GM12878 (cell line): ENCODE measurements at regions not wholly inside any gene's neighbourhood (a gene's known extent, or its start where the extent isn't known, plus 50 kb on each side); places are given as distances from the start of the nearest gene placed in this dataset.

Experiments
- ATAC-seq: fragments of 200-7000 bp; cut with Tn5 transposase; 3 replicates; pipeline ENCODE4 v1.9.1; 2020; ENCODE audit warnings: mild to moderate bottlenecking, moderate library complexity
- BruUV-seq: library from RNA; stranded (reverse); fragments of 400-500 nt; replicated peaks from 2 replicates; lab custom pipeline; 2021; lab: Mats Ljungman, UMichigan
- CTCF ChIA-PET: fragments of 300-600 bp; sonication (Branson Sonifier 250); formaldehyde crosslinking; extraction: SDS; loops from one replicate; lab custom pipeline; 2021; ENCODE audit warnings: inconsistent platforms; lab: Yijun Ruan, JAX
- POLR2A ChIA-PET: fragments of 350-600 bp; formaldehyde crosslinking; extraction: SDS; loops from one replicate; lab custom pipeline; 2021; ENCODE audit warnings: inconsistent platforms; lab: Charles Lee
- RAD21 ChIA-PET: fragments of 300-600 bp; sonication (Branson Sonifier 250); formaldehyde crosslinking; loops from one replicate; lab custom pipeline; 2023; ENCODE audit warnings: antibody characterized with exemption; ENCODE audit not compliant: unreplicated experiment; lab: Charles Lee
- SMC1A ChIA-PET: fragments of 300-600 bp; sonication (Branson Sonifier 250); formaldehyde crosslinking; loops from one replicate; lab custom pipeline; 2023; ENCODE audit not compliant: unreplicated experiment, uncharacterized antibody; lab: Charles Lee
- DNase-seq: peaks from one replicate; pipeline ENCODE4 v3.0.0-alpha.2; 2011; ENCODE audit warnings: low read depth, low spot score
- FAIRE-seq: peaks from 3 replicates; lab custom pipeline; 2011; peaks lifted over from hg19 to GRCh38; lab: Jason Lieb, UNC
- H2AFZ ChIP-seq: 2 replicates; pipeline ENCODE4 v1.6.0; 2011; ENCODE audit warnings: low read depth, low read length, control low read depth; ENCODE audit not compliant: control insufficient read depth
- H3K27ac ChIP-seq: 2 replicates; pipeline ENCODE4 v1.5.1; 2011; ENCODE audit warnings: control low read depth; ENCODE audit not compliant: control insufficient read depth, insufficient read depth
- H3K27me3 ChIP-seq, 2 experiments: replicated peaks in 1 of 2; 2 replicates each; pipeline versions ENCODE4 v1.6.0 to v1.6.1; 2011; ENCODE audit warnings: low read length in 1 of 2; ENCODE audit not compliant: control insufficient read depth in 2 of 2, insufficient read depth in 2 of 2
- H3K36me3 ChIP-seq, 2 experiments: 2 replicates each; pipeline ENCODE4 v1.5.1; 2011; ENCODE audit warnings: low read length in 1 of 2; ENCODE audit not compliant: control insufficient read depth in 2 of 2, insufficient read depth in 2 of 2
- H3K4me1 ChIP-seq: 2 replicates; pipeline ENCODE4 v1.6.1; 2011; ENCODE audit warnings: mild to moderate bottlenecking, low read length, moderate library complexity, mixed read lengths; ENCODE audit not compliant: control insufficient read depth, insufficient read depth
- H3K4me2 ChIP-seq: 2 replicates; pipeline ENCODE4 v1.6.0; 2011; ENCODE audit warnings: control low read depth; ENCODE audit not compliant: control insufficient read depth, insufficient read depth
- H3K4me3 ChIP-seq: fragments of 200-600 bp; sonication (generic); 2 replicates; pipeline ENCODE4 v1.5.1; 2016
- H3K79me2 ChIP-seq: 2 replicates; pipeline ENCODE4 v1.6.0; 2011; ENCODE audit warnings: low read length; ENCODE audit not compliant: control insufficient read depth, insufficient read depth
- H3K9ac ChIP-seq: 2 replicates; pipeline ENCODE4 v1.8.0; 2011; ENCODE audit warnings: low read length, control low read depth, mixed read lengths; ENCODE audit not compliant: control insufficient read depth, insufficient read depth
- H3K9me3 ChIP-seq: replicated peaks from 3 replicates; pipeline ENCODE4 v1.5.1; 2011; ENCODE audit warnings: mild to moderate bottlenecking, low read length; ENCODE audit not compliant: control insufficient read depth, insufficient read depth
- H4K20me1 ChIP-seq: 2 replicates; pipeline ENCODE4 v1.6.0; 2011; ENCODE audit not compliant: control insufficient read depth, insufficient read depth
- BACH1 ChIP-seq: fragments of 450-650 bp; IDR thresholded peaks from 2 replicates; pipeline ENCODE4 v1.6.1; 2017; ENCODE audit warnings: mild to moderate bottlenecking, borderline replicate concordance
- BCLAF1 ChIP-seq: fragments of 450-650 bp; IDR thresholded peaks from 2 replicates; pipeline ENCODE4 v1.6.1; 2017; ENCODE audit warnings: antibody characterized with exemption, mild to moderate bottlenecking, moderate library complexity
- CBX5 ChIP-seq: sonication (generic); IDR thresholded peaks from 2 replicates; pipeline ENCODE4 v1.6.1; 2016; ENCODE audit warnings: low read depth, moderate library complexity, mild to moderate bottlenecking, inconsistent platforms
- CREB1 ChIP-seq: IDR thresholded peaks from 2 replicates; pipeline ENCODE4 v1.6.1; 2012; ENCODE audit warnings: low read depth, mild to moderate bottlenecking, inconsistent platforms
- ELK1 ChIP-seq: IDR thresholded peaks from 2 replicates; pipeline ENCODE4 v1.6.1; 2012; ENCODE audit warnings: low read depth, low read length, improper control_type of control experiment
- ESRRA ChIP-seq: IDR thresholded peaks from 2 replicates; pipeline ENCODE4 v1.6.1; 2012; ENCODE audit warnings: mild to moderate bottlenecking, low read length, improper control_type of control experiment
- ETV6 ChIP-seq, 2 experiments: fragments of 450-650 bp in 1 of 2; IDR thresholded peaks in 1 of 2; conservative IDR thresholded peaks in 1 of 2; 2 replicates each; pipeline ENCODE4 v1.6.1; 2014; ENCODE audit warnings: antibody characterized with exemption in 1 of 2, borderline replicate concordance in 1 of 2, low read depth in 1 of 2, mild to moderate bottlenecking in 1 of 2, moderate library complexity in 1 of 2
- HDGF ChIP-seq: fragments of 450-650 bp; IDR thresholded peaks from 2 replicates; pipeline ENCODE4 v1.6.1; 2016; ENCODE audit warnings: antibody characterized with exemption
- JUND ChIP-seq: IDR thresholded peaks from 2 replicates; pipeline ENCODE4 v1.6.1; 2012; ENCODE audit warnings: low read depth, mild to moderate bottlenecking, low read length, improper control_type of control experiment, moderate library complexity
- KLF5 ChIP-seq: fragments of 450-650 bp; IDR thresholded peaks from 2 replicates; pipeline ENCODE4 v1.6.1; 2014; ENCODE audit warnings: mild to moderate bottlenecking; ENCODE audit not compliant: partially characterized antibody
- MAX ChIP-seq: IDR thresholded peaks from 2 replicates; pipeline ENCODE4 v1.6.1; 2012; ENCODE audit warnings: low read depth, low read length, improper control_type of control experiment
- MEF2A ChIP-seq: IDR thresholded peaks from 2 replicates; pipeline ENCODE4 v1.6.1; 2011; ENCODE audit warnings: low read depth, mild to moderate bottlenecking, low read length, moderate library complexity; ENCODE audit not compliant: insufficient read depth
- MTA3 ChIP-seq: IDR thresholded peaks from 2 replicates; pipeline ENCODE4 v1.6.1; 2012; ENCODE audit warnings: low read length, inconsistent platforms, borderline replicate concordance
- NR2C1 ChIP-seq: fragments of 450-650 bp; IDR thresholded peaks from 2 replicates; pipeline ENCODE4 v1.6.1; 2017; ENCODE audit warnings: antibody characterized with exemption, mild to moderate bottlenecking, moderate library complexity
- PBX3 ChIP-seq: IDR thresholded peaks from 2 replicates; pipeline ENCODE4 v1.6.1; 2011; ENCODE audit warnings: mild to moderate bottlenecking, low read depth, low read length, moderate library complexity; ENCODE audit not compliant: insufficient replicate concordance
- PML ChIP-seq: IDR thresholded peaks from 2 replicates; pipeline ENCODE4 v1.6.1; 2012; ENCODE audit warnings: low read length, inconsistent platforms
- SIN3A ChIP-seq: IDR thresholded peaks from 2 replicates; pipeline ENCODE4 v1.6.1; 2012; ENCODE audit warnings: low read depth, low read length, improper control_type of control experiment
- SIX5 ChIP-seq: IDR thresholded peaks from 2 replicates; pipeline ENCODE4 v1.6.1; 2011; ENCODE audit warnings: mild to moderate bottlenecking, low read depth, low read length, moderate library complexity; ENCODE audit not compliant: severe bottlenecking
- ZNF207 ChIP-seq: fragments of 450-650 bp; IDR thresholded peaks from 2 replicates; pipeline ENCODE4 v1.6.1; 2014; ENCODE audit warnings: antibody characterized with exemption, mild to moderate bottlenecking, borderline replicate concordance
- WGBS: methylation state at CpG from one replicate; pipeline ENCODE4 v1.1.6; 2016; ENCODE audit warnings: low lambda C conversion rate; ENCODE audit not compliant: insufficient replicate concordance, insufficient coverage; ENCODE audit errors: missing lambda C conversion rate; 5-methylcytosine and 5-hydroxymethylcytosine counted together
- in situ Hi-C: fragments of 300-500 bp; cut with MboI; formaldehyde crosslinking; loops from 9 replicates; pipeline ENCODE4 v1.14.3; 2018; ENCODE audit warnings: mixed read lengths
- intact Hi-C: fragments of 100-400 bp; cut with micrococcal nuclease; formaldehyde crosslinking; loops from one replicate; pipeline ENCODE4 v1.14.2; 2022; ENCODE audit not compliant: unreplicated experiment

GRCh38 chr10:78690354-78691111 is 378.2 kb upstream of the ZMIZ1 start:
- Histone ChIP-seq H3K27me3 (no peaks in the 10 kb centered on the region; a peak in 1 of 4 replicates), H3K9ac (no peak overlapping the region), H4K20me1 (no peaks in the 10 kb centered on the region), H2AFZ (no peak overlapping the region), H3K4me1 (no peaks in the 10 kb centered on the region), H3K27ac (no peak overlapping the region), H3K79me2 (no peaks in the 10 kb centered on the region), H3K9me3 (no peaks in the 10 kb centered on the region), H3K36me3 (no peaks in the 10 kb centered on the region), H3K4me2 (no peak overlapping the region), H3K4me3 (no peak overlapping the region)
- ChIA-PET CTCF (no interaction called here), POLR2A (no interaction called here), RAD21 (no interaction called here), SMC1A (no interaction called here)
- TF ChIP-seq JUND (no peak), SIX5 (no peak), CREB1 (no peak), ZNF207 (no peak), MAX (no peak), HDGF (no peak), ESRRA (no peak), SIN3A (no peak), KLF5 (no peak), MTA3 (no peak), BACH1 (no peak), PML (no peak), ELK1 (no peak), MEF2A (no peak), BCLAF1 (no peak), ETV6 (conservative IDR thresholded peaks at IDR 0.05 in 1 of 2, IDR thresholded peaks at IDR 0.05 in 1 of 2; ENCODE audit: borderline replicate concordance in 1 of 2, low read depth in 1 of 2) (no peak), PBX3 (no peak), NR2C1 (no peak), CBX5 (no peak)
- no peak for FAIRE-seq
- no TSS peak for BruUV-seq
- 5% methylated on average over 3 of the region's 3 CpGs for WGBS
- ATAC-seq: no peak
- intact Hi-C loops: no loop called here
- in situ Hi-C loops: no loop called here
- no peak for DNase-seq
